ENCODE measurements at regions not wholly inside any gene's neighbourhood (a gene's known extent, or its start where the extent isn't known, plus 50 kb on each side); places are given as distances from the start of the nearest gene placed in this dataset.

- Histone ChIP-seq H4K20me1 (replicated peaks in 1 of 2; ENCODE audit: control insufficient read depth in 1 of 2, insufficient read depth in 2 of 2, low read length in 2 of 2) (no peaks in the 10 kb centered on the region), H3K4me3 (ENCODE audit: extremely low read depth in 1 of 4, insufficient read depth in 2 of 4, low read depth in 3 of 4, low read length in 4 of 4) (no peak overlapping the region), H3K27ac (ENCODE audit: low read depth, low read length) (no peak overlapping the region), H3K4me2 (ENCODE audit: insufficient read depth in 1 of 2, low read depth in 2 of 2, low read length in 2 of 2) (no peak overlapping the region), H2BK5ac (ENCODE audit: low read depth, low read length) (no peak overlapping the region), H4K8ac (ENCODE audit: extremely low read depth, insufficient read depth, low read length) (no peak overlapping the region), H3K79me2 (ENCODE audit: control insufficient read depth in 1 of 2, insufficient read depth in 2 of 2, low read length in 2 of 2) (no peaks in the 10 kb centered on the region), H2BK15ac (ENCODE audit: low read length) (no peak overlapping the region), H3K4me1 (replicated peaks in 1 of 4; ENCODE audit: control insufficient read depth in 3 of 4, insufficient read depth in 4 of 4, low read length in 3 of 4) (no peaks in the 10 kb centered on the region), H3K27me3 (replicated peaks in 1 of 4; ENCODE audit: control insufficient read depth in 3 of 4, extremely low read depth in 1 of 4, insufficient read depth in 3 of 4, low read length in 3 of 4) (no peaks in the 10 kb centered on the region), H3K4ac (replicated peaks; ENCODE audit: insufficient read length, low read depth, low read length) (no peak overlapping the region), H4K91ac (replicated peaks; ENCODE audit: insufficient read length, low read length) (no peak overlapping the region), H3K18ac (ENCODE audit: extremely low read depth, low read length) (no peak overlapping the region), H3K23me2 (ENCODE audit: low read depth, low read length) (no peaks in the 10 kb centered on the region), H3K79me1 (ENCODE audit: low read depth, low read length) (no peaks in the 10 kb centered on the region), H2BK20ac (ENCODE audit: low read length) (no peak overlapping the region), H3K9me3 (ENCODE audit: insufficient read depth in 2 of 2, low read depth in 1 of 2, low read length in 1 of 2) (no peaks in the 10 kb centered on the region), H3K14ac (ENCODE audit: insufficient read length) (no peak overlapping the region), H4K5ac (ENCODE audit: insufficient read length, low read depth, low read length) (no peak overlapping the region), H2BK12ac (ENCODE audit: low read depth, low read length) (no peak overlapping the region), H3K56ac (replicated peaks; ENCODE audit: insufficient read length, low read depth, low read length) (no peak overlapping the region), H2AFZ (ENCODE audit: low read length) (no peak overlapping the region), H3K23ac (ENCODE audit: insufficient read length) (no peak overlapping the region), H2AK5ac (ENCODE audit: low read depth, low read length) (no peak overlapping the region), H3K36me3 (ENCODE audit: control insufficient read depth in 2 of 4, insufficient read depth in 4 of 4, low read length in 3 of 4) (no peaks in the 10 kb centered on the region), H2BK120ac (replicated peaks; ENCODE audit: low read depth, low read length) (no peak overlapping the region), H3K9ac (replicated peaks in 1 of 4; ENCODE audit: extremely low read depth in 1 of 4, low read depth in 3 of 4, low read length in 3 of 4) (no peak overlapping the region)
- POLR2A ChIA-PET (ENCODE audit: partially characterized antibody) = no interaction called here
- TF ChIP-seq JUN (IDR thresholded peaks at IDR 0.05; ENCODE audit: low read depth, low read length) = no peak
- TF ChIP-seq KDM4A (IDR thresholded peaks at IDR 0.05; ENCODE audit: low read depth, low read length, severe bottlenecking) = no peak
- no peak for TF ChIP-seq CEBPB (IDR thresholded peaks at IDR 0.05; ENCODE audit: low read depth, low read length)
- CTCF ChIA-PET (ENCODE audit: partially characterized antibody) = no interaction called here
- no peak for FAIRE-seq
- WGBS, 2 experiments (ENCODE audit: extremely low coverage in 1 of 2, insufficient coverage in 1 of 2, insufficient read length in 1 of 2, insufficient replicate concordance in 2 of 2, low coverage in 1 of 2, low lambda C conversion rate in 2 of 2, missing lambda C conversion rate in 1 of 2) = 100% methylated on average over 1 of the region's 1 CpG; no CpG with 5 or more reads in 1 of the 2 experiments
- DNase-seq (ENCODE audit: low read depth in 1 of 2, low spot score in 2 of 2) = no peak
Measured at GRCh38 chr1:198462365-198463019, 78.0 kb downstream of the ATP6V1G3 start.

Data from H1 (cell line).